ENCODE measurements at regions not wholly inside any gene's neighbourhood (a gene's known extent, or its start where the extent isn't known, plus 50 kb on each side); places are given as distances from the start of the nearest gene placed in this dataset.

DNA sequence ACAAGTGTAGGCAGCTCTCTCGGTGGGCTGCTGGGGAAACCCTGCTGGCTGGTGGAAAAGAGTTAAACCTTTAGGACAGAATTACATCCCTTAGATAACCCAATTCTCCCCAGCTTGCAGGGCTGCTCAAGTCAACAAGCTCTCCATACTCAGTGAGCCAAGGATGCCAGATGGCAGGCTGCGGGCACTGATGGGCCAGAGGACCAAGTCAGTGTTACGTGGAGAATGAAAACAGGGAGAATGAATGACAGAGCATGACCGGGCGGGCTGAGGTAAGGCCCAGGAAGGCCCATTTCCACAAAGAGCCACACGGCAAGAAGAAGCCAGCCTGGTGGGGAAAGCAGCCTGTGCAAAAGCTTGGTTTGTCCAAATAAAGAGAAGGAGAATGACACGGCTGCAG, 58.7 kb upstream of the CD93 start:
- TF ChIP-seq, protein P1, sequence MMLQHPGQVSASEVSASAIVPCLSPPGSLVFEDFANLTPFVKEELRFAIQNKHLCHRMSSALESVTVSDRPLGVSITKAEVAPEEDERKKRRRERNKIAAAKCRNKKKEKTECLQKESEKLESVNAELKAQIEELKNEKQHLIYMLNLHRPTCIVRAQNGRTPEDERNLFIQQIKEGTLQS (IDR thresholded peaks at IDR 0.05): no peak
- TF ChIP-seq, protein P2, sequence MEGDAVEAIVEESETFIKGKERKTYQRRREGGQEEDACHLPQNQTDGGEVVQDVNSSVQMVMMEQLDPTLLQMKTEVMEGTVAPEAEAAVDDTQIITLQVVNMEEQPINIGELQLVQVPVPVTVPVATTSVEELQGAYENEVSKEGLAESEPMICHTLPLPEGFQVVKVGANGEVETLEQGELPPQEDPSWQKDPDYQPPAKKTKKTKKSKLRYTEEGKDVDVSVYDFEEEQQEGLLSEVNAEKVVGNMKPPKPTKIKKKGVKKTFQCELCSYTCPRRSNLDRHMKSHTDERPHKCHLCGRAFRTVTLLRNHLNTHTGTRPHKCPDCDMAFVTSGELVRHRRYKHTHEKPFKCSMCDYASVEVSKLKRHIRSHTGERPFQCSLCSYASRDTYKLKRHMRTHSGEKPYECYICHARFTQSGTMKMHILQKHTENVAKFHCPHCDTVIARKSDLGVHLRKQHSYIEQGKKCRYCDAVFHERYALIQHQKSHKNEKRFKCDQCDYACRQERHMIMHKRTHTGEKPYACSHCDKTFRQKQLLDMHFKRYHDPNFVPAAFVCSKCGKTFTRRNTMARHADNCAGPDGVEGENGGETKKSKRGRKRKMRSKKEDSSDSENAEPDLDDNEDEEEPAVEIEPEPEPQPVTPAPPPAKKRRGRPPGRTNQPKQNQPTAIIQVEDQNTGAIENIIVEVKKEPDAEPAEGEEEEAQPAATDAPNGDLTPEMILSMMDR (IDR thresholded peaks at IDR 0.05; ENCODE audit: low read depth, low read length, missing input control): no peak
- TF ChIP-seq, protein P3, sequence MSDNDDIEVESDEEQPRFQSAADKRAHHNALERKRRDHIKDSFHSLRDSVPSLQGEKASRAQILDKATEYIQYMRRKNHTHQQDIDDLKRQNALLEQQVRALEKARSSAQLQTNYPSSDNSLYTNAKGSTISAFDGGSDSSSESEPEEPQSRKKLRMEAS (IDR thresholded peaks at IDR 0.05): no peak
- no peak for TF ChIP-seq GABPA (IDR thresholded peaks at IDR 0.05 in 1 of 2, conservative IDR thresholded peaks at IDR 0.05 in 1 of 2)
- TF ChIP-seq, protein P4, sequence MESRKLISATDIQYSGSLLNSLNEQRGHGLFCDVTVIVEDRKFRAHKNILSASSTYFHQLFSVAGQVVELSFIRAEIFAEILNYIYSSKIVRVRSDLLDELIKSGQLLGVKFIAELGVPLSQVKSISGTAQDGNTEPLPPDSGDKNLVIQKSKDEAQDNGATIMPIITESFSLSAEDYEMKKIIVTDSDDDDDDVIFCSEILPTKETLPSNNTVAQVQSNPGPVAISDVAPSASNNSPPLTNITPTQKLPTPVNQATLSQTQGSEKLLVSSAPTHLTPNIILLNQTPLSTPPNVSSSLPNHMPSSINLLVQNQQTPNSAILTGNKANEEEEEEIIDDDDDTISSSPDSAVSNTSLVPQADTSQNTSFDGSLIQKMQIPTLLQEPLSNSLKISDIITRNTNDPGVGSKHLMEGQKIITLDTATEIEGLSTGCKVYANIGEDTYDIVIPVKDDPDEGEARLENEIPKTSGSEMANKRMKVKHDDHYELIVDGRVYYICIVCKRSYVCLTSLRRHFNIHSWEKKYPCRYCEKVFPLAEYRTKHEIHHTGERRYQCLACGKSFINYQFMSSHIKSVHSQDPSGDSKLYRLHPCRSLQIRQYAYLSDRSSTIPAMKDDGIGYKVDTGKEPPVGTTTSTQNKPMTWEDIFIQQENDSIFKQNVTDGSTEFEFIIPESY (IDR thresholded peaks at IDR 0.05): no peak
- TF ChIP-seq YY1 (IDR thresholded peaks at IDR 0.05): no peak
- TF ChIP-seq JUND (IDR thresholded peaks at IDR 0.05): no peak
- TF ChIP-seq EGR1 (IDR thresholded peaks at IDR 0.05; ENCODE audit: low read depth in 2 of 2): no peak
- TF ChIP-seq RAD21 (IDR thresholded peaks at IDR 0.05): no peak
- no peak for TF ChIP-seq TAF1 (conservative IDR thresholded peaks at IDR 0.05)
- TF ChIP-seq, protein P5, sequence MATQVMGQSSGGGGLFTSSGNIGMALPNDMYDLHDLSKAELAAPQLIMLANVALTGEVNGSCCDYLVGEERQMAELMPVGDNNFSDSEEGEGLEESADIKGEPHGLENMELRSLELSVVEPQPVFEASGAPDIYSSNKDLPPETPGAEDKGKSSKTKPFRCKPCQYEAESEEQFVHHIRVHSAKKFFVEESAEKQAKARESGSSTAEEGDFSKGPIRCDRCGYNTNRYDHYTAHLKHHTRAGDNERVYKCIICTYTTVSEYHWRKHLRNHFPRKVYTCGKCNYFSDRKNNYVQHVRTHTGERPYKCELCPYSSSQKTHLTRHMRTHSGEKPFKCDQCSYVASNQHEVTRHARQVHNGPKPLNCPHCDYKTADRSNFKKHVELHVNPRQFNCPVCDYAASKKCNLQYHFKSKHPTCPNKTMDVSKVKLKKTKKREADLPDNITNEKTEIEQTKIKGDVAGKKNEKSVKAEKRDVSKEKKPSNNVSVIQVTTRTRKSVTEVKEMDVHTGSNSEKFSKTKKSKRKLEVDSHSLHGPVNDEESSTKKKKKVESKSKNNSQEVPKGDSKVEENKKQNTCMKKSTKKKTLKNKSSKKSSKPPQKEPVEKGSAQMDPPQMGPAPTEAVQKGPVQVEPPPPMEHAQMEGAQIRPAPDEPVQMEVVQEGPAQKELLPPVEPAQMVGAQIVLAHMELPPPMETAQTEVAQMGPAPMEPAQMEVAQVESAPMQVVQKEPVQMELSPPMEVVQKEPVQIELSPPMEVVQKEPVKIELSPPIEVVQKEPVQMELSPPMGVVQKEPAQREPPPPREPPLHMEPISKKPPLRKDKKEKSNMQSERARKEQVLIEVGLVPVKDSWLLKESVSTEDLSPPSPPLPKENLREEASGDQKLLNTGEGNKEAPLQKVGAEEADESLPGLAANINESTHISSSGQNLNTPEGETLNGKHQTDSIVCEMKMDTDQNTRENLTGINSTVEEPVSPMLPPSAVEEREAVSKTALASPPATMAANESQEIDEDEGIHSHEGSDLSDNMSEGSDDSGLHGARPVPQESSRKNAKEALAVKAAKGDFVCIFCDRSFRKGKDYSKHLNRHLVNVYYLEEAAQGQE (IDR thresholded peaks at IDR 0.05): no peak
